PC-3 (cell line): ENCODE measurements at regions not wholly inside any gene's neighbourhood (a gene's known extent, or its start where the extent isn't known, plus 50 kb on each side); places are given as distances from the start of the nearest gene placed in this dataset.
A peak's percentile ranks its signal among the peaks of the same experiment; 100 is the strongest.

Experiments
- ATAC-seq: fragments of 200-7000 bp; cut with Tn5 transposase; 2 replicates; pipeline ENCODE4 v1.9.1; 2020; ENCODE audit warnings: mild to moderate bottlenecking, moderate library complexity
- BruUV-seq: library from RNA; stranded (reverse); fragments of 400-500 nt; replicated peaks from 2 replicates; lab custom pipeline; 2021; lab: Mats Ljungman, UMichigan
- CTCF ChIA-PET: fragments of 300-600 bp; sonication (Branson Sonifier 250); formaldehyde crosslinking; loops from one replicate; lab custom pipeline; 2022; ENCODE audit warnings: antibody characterized with exemption; lab: Charles Lee
- POLR2A ChIA-PET: fragments of 300-600 bp; sonication (Branson Sonifier 250); formaldehyde crosslinking; loops from one replicate; lab custom pipeline; 2022; ENCODE audit warnings: antibody characterized with exemption; ENCODE audit not compliant: unreplicated experiment; lab: Charles Lee
- DNase-seq: peaks from one replicate; pipeline ENCODE4 v3.0.0-alpha.2; 2015
- H2AFZ ChIP-seq: fragments of 300-600 bp; sonication (generic); 2 replicates; pipeline ENCODE4 v1.6.0; 2016; ENCODE audit warnings: antibody characterized with exemption, low read length
- H3F3A ChIP-seq: fragments of 300-600 bp; sonication (generic); one replicate; pipeline ENCODE4 v1.6.0; 2017; ENCODE audit warnings: antibody characterized with exemption, low read length, control low read depth, mild to moderate bottlenecking; ENCODE audit not compliant: unreplicated experiment
- H3K27ac ChIP-seq: fragments of 300-600 bp; sonication (generic); 2 replicates; pipeline ENCODE4 v1.5.1; 2016; ENCODE audit warnings: mild to moderate bottlenecking, low read length
- H3K27me3 ChIP-seq: fragments of 300-600 bp; sonication (generic); 2 replicates; pipeline ENCODE4 v1.6.1; 2016; ENCODE audit warnings: low read length, mixed read lengths
- H3K36me3 ChIP-seq: fragments of 300-600 bp; sonication (generic); 2 replicates; pipeline ENCODE4 v1.6.1; 2016; ENCODE audit warnings: low read depth, mixed run types, low read length, mixed read lengths
- H3K4me1 ChIP-seq: fragments of 300-600 bp; sonication (generic); 2 replicates; pipeline ENCODE4 v1.5.1; 2016; ENCODE audit warnings: low read length; ENCODE audit not compliant: insufficient read depth
- H3K4me2 ChIP-seq: fragments of 300-600 bp; sonication (generic); 2 replicates; pipeline ENCODE4 v1.6.0; 2016; ENCODE audit warnings: low read length
- H3K4me3 ChIP-seq: fragments of 300-600 bp; sonication (generic); 2 replicates; pipeline ENCODE4 v1.5.1; 2016; ENCODE audit warnings: mild to moderate bottlenecking, low read length, mixed read lengths
- H3K79me2 ChIP-seq: fragments of 300-600 bp; sonication (generic); 2 replicates; pipeline ENCODE4 v1.6.1; 2017; ENCODE audit warnings: low read length, mixed read lengths
- H3K9ac ChIP-seq: fragments of 300-600 bp; sonication (generic); 2 replicates; pipeline ENCODE4 v1.6.0; 2016; ENCODE audit warnings: mild to moderate bottlenecking, low read length
- H3K9me2 ChIP-seq: fragments of 300-600 bp; sonication (generic); replicated peaks from 2 replicates; pipeline ENCODE4 v1.6.1; 2016; ENCODE audit warnings: mixed run types, low read length, mixed read lengths
- H3K9me3 ChIP-seq: fragments of 300-600 bp; sonication (generic); 2 replicates; pipeline ENCODE4 v1.6.1; 2016; ENCODE audit warnings: low read length, mixed read lengths
- H4K20me1 ChIP-seq: fragments of 300-600 bp; sonication (generic); 2 replicates; pipeline ENCODE4 v1.6.1; 2016; ENCODE audit warnings: low read length, mixed read lengths
- EZH2 ChIP-seq: fragments of 300-600 bp; sonication (generic); IDR thresholded peaks from one replicate; pipeline ENCODE4 v1.6.1; 2017; ENCODE audit warnings: antibody characterized with exemption, mild to moderate bottlenecking, low read length; ENCODE audit not compliant: unreplicated experiment
- EZH2phosphoT487 ChIP-seq: fragments of 300-600 bp; sonication (generic); IDR thresholded peaks from 2 replicates; pipeline ENCODE4 v1.6.1; 2018; ENCODE audit warnings: mild to moderate bottlenecking, antibody characterized with exemption, low read length, borderline replicate concordance
- intact Hi-C: fragments of 100-400 bp; cut with micrococcal nuclease; formaldehyde crosslinking; loops from 2 replicates; pipeline ENCODE4 v1.9.0; 2023
- TF ChIP-seq, protein P1 (sequence below): fragments of 300-600 bp; sonication (generic); conservative IDR thresholded peaks from 2 replicates; pipeline ENCODE4 v1.5.1; 2017; ENCODE audit warnings: antibody characterized with exemption, low read depth, mild to moderate bottlenecking, low read length

DNA sequence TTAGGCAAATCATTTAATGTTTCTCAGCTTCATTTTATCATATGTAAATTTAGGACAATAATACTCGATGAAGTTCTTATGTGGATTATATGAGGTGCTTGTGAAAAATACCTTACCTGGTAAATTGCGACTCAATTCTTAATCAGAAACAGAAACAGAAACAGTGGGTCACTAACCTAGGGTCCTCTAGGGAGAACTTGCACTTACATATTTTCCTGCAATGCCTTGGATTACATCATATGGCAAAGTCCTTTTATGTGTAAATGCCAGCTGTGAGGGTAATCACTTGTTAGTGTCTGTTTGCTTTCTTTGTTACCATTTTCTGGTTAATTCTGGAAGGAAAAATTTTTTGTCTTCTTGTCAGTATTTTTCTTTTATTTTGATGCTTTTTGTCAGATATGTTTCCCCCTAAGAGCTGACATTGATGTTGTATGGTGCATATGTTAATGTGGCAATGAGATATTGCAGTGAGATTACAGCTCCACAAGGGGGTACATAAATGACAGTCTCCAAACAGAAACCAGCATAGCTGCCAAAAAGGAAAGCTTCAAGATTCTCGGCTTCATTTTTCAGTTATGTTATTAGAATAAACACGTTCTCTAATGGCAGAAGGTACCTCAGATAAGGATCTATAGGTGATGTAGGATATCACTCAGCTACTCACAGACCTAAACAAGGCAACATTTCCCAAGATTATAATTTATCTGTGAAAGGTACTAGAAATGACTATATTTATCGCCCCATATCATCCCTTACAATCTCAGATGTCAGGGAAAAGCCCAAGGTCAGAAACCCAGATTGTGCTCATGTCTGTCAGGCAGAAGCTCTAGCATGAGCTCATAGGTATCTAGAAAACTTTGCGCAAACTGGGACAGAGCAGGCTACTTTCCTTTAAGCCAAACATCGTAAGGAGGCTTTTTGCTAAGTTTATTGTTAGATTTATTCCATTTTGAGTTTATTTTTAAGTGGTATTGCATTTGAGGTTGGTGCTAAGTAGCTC lies 119.9 kb downstream of the FASLG start:
- ChIA-PET CTCF (interaction anchor here (0.6 to 1.1 kb wide), 4 partner anchors 10 to 47 kb away, joined by 3 to 7 read pairs (median 5); no protein-coding TSS in a partner anchor), POLR2A (no interaction called here)
- ATAC-seq (peak; percentile 58), DNase-seq (peak; percentile 52)
- intact Hi-C loops = no loop called here
- H3K4me1 ChIP-seq = no peaks in the 10 kb centered on the region
- no peaks in the 10 kb centered on the region for H3F3A ChIP-seq
- peaks cover 4% of the 10 kb centered on the region; the same call in 1 of the 2 replicates for H3K9me2 ChIP-seq
- H3K9ac ChIP-seq = no peak overlapping the region
- no peaks in the 10 kb centered on the region for H3K27me3 ChIP-seq
- peak overlapping the region; percentile 7; the same call in 1 of the 2 replicates for H2AFZ ChIP-seq
- H4K20me1 ChIP-seq = no peaks in the 10 kb centered on the region
- no TSS peak for BruUV-seq
- H3K27ac ChIP-seq = no peak overlapping the region
- peaks cover 9% of the 10 kb centered on the region; the same call in 1 of the 2 replicates for H3K9me3 ChIP-seq
- TF ChIP-seq, protein P1, sequence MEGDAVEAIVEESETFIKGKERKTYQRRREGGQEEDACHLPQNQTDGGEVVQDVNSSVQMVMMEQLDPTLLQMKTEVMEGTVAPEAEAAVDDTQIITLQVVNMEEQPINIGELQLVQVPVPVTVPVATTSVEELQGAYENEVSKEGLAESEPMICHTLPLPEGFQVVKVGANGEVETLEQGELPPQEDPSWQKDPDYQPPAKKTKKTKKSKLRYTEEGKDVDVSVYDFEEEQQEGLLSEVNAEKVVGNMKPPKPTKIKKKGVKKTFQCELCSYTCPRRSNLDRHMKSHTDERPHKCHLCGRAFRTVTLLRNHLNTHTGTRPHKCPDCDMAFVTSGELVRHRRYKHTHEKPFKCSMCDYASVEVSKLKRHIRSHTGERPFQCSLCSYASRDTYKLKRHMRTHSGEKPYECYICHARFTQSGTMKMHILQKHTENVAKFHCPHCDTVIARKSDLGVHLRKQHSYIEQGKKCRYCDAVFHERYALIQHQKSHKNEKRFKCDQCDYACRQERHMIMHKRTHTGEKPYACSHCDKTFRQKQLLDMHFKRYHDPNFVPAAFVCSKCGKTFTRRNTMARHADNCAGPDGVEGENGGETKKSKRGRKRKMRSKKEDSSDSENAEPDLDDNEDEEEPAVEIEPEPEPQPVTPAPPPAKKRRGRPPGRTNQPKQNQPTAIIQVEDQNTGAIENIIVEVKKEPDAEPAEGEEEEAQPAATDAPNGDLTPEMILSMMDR = peak; percentile 68
- no peak for TF ChIP-seq EZH2
- peak overlapping the region; percentile 13 for H3K4me2 ChIP-seq
- no peak overlapping the region for H3K4me3 ChIP-seq
- no peaks in the 10 kb centered on the region for H3K79me2 ChIP-seq
- no peaks in the 10 kb centered on the region for H3K36me3 ChIP-seq

DNA sequence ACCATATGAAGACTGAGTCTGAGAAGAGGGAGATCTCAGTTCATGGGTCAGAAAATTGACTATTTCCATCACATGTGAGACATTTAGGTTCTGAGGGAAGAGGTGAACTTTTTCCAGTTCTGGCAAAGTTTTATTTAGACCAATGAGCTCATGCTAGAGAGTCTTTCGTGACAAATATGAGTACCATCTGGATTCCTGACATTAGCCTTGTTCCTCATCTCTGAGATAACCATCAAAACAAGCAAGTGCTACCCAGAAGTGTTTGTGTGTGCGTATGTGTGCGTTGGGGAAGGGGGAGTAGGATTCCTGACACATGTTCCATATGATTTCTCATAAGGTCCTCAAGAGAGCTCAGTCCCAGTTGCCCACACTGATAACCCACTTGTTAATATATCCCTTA lies 120.6 kb downstream of the FASLG start:
- Histone ChIP-seq H4K20me1 (no peaks in the 10 kb centered on the region), H3K9me2 (peaks cover 5% of the 10 kb centered on the region; the same call in 1 of the 2 replicates), H3K27me3 (no peaks in the 10 kb centered on the region), H3K79me2 (no peaks in the 10 kb centered on the region), H3K9me3 (peaks cover 9% of the 10 kb centered on the region; the same call in 1 of the 2 replicates), H3K4me2 (no peak overlapping the region), H3K36me3 (no peaks in the 10 kb centered on the region), H2AFZ (no peak overlapping the region), H3K27ac (no peak overlapping the region), H3K4me1 (no peaks in the 10 kb centered on the region), H3F3A (no peaks in the 10 kb centered on the region), H3K4me3 (no peak overlapping the region), H3K9ac (no peak overlapping the region)
- TF ChIP-seq, protein P1 = no peak
- TF ChIP-seq EZH2phosphoT487 (no peak), EZH2 (no peak)
- BruUV-seq = no TSS peak
- ATAC-seq (no peak), DNase-seq (no peak)
- CTCF ChIA-PET = interaction anchor here (1.1 kb wide), 2 partner anchors 33 to 46 kb away, joined by 4 to 7 read pairs; no protein-coding TSS in a partner anchor
- intact Hi-C loops = no loop called here
- POLR2A ChIA-PET = no interaction called here
